Heart right ventricle (tissue), 16 donors: ENCODE measurements at regions not wholly inside any gene's neighbourhood (a gene's known extent, or its start where the extent isn't known, plus 50 kb on each side); places are given as distances from the start of the nearest gene placed in this dataset.

Source experiments
- ATAC-seq, 8 donors: fragments of 200-7000 bp; cut with Tn5 transposase; one replicate each; pipeline ENCODE4 v1.9.1; 2020; ENCODE audit warnings: mild to moderate bottlenecking in 8 of 8, moderate library complexity in 8 of 8, moderate number of reproducible peaks in 1 of 8
- DNase-seq, 2 donors: peaks; one replicate each; pipeline ENCODE4 v3.0.0-alpha.2; 2020
- H3K27ac ChIP-seq, 10 donors: fragments of 200-600 bp; sonication (generic) in 2 of 10; one replicate each; pipeline versions ENCODE4 v1.5.0 to v1.8.0; 2020 to 2022; ENCODE audit warnings: mild to moderate bottlenecking in 3 of 10
- H3K27me3 ChIP-seq, 7 donors: fragments of 200-600 bp; one replicate each; pipeline ENCODE4 v1.8.0; 2021 to 2022; ENCODE audit warnings: mild to moderate bottlenecking in 2 of 7
- H3K36me3 ChIP-seq, 9 donors: fragments of 200-600 bp; sonication (generic) in 1 of 9; one replicate each; pipeline versions ENCODE4 v1.5.0 to v1.8.0; 2020 to 2022; ENCODE audit warnings: mild to moderate bottlenecking in 2 of 9
- H3K4me1 ChIP-seq, 9 donors: fragments of 200-600 bp; sonication (generic) in 1 of 9; one replicate each; pipeline versions ENCODE4 v1.5.0 to v1.8.0; 2020 to 2022; ENCODE audit warnings: mild to moderate bottlenecking in 4 of 9
- H3K4me3 ChIP-seq, 10 donors: fragments of 200-600 bp; sonication (generic) in 2 of 10; one replicate each; pipeline versions ENCODE4 v1.5.0 to v1.8.0; 2020 to 2022; ENCODE audit warnings: mild to moderate bottlenecking in 7 of 10, moderate library complexity in 2 of 10
- H3K9me3 ChIP-seq, 11 donors: fragments of 200-600 bp in 10 of 11; sonication (generic) in 2 of 11; one replicate each; pipeline versions ENCODE4 v1.5.0 to v1.8.0; 2013 to 2022; ENCODE audit warnings: mild to moderate bottlenecking in 2 of 11, control low read depth in 1 of 11, moderate library complexity in 1 of 11
- WGBS, 2 donors: extraction: QIAGEN DNeasy Blood & Tissue Kit; methylation state at CpG; one replicate each; pipeline ENCODE4 v1.1.7; 2013; ENCODE audit warnings: inconsistent platforms in 1 of 2; 5-methylcytosine and 5-hydroxymethylcytosine counted together
- intact Hi-C, 10 donors: fragments of 100-400 bp; cut with DNase I; formaldehyde crosslinking; loops; one replicate each; pipeline versions ENCODE4 v1.11.1 to v1.14.2; 2022
- TF ChIP-seq, protein P1 (sequence below), 9 donors: fragments of 200-600 bp; sonication (generic) in 2 of 9; IDR thresholded peaks; one replicate each; pipeline versions ENCODE4 v1.5.0 to v1.8.0; 2021 to 2022; ENCODE audit warnings: antibody characterized with exemption in 9 of 9, mild to moderate bottlenecking in 5 of 9, moderate library complexity in 1 of 9
- donor health status: Arrhythmogenic right ventricular cardiomyopathy.
- donor health status: ischemic (EF 13 %, LVEDD 7.1; RV severe dilation, severe dysfunction).
- donor health status: healthy with polysubstance abuse.
- donor health status: DM: no; HTN: yes; CAD: no.
- donor health status: DM: no; HTN: no; CAD: no.
- donor health status: ischemic (EF 25% LVEDD 6.9; RV normal size, moderate dysfunction).
- donor health status: ischemic (EF 25% LVEDD 5.7; RV mildly dilated, moderate dysfunction).
- donor health status: healthy.
- donor health status: DM: yes; HTN: yes; CAD: no.
- donor health status: Ischemic cardiomyopathy.
- donor health status: ischemic (EF 35%, LVEDD 5.7; RV mildly dilated, moderate dysfunction).
- donor health status: nonischemic (EF 11% LVEDD 7.7; RV severe dilation, severe dysfunction).
- donor health status: DM: yes; HTN: yes; CAD: no.
- donor health status: PGD.
- donor health status: ischemic (EF 29% LVEDD 5.4; RV normal size, mild dysfunction).
- donor health status: nonischemic (EF 23%, LVEDD 6.1; RV moderate dilation, normal function).

DNA sequence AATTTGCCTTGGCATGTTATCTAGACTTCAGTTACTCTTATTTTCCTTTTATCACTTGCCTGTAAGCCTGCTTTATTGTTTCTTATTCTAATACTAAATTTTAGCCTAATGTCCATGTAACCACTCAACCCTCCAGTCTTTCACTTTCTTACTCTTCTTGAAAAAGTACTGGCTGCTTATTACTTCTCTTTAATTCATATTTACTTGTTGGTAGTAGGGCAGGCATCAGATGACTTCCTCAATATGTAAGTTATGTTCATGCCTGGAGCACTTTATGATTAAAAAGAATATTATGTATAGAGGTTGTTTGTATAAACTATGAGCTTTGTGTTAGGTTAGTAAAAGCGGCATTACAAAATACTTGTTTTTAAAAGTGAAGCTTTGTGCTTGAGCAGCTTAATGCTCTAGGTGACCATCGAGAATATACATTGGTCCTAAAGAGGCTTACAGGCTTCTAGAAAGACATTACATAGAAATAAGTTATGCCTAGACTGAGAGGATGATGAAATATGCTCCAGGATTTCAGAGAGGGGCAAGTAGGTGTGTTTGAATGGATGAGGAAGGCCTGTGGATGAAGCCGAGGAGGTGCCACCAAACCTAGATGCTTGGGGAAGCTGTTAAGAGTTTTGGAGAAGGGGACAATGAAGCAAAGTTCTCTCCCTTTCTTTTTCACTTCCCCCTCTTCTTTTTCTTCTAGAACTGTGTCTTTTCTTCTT lies 207.1 kb upstream of the HDAC9 start:
- no peaks in the 10 kb centered on the region for H3K9me3 ChIP-seq
- ATAC-seq: no peak
- H3K27ac ChIP-seq: no peak overlapping the region
- DNase-seq: no peak
- no peaks in the 10 kb centered on the region for H3K36me3 ChIP-seq
- TF ChIP-seq, protein P1, sequence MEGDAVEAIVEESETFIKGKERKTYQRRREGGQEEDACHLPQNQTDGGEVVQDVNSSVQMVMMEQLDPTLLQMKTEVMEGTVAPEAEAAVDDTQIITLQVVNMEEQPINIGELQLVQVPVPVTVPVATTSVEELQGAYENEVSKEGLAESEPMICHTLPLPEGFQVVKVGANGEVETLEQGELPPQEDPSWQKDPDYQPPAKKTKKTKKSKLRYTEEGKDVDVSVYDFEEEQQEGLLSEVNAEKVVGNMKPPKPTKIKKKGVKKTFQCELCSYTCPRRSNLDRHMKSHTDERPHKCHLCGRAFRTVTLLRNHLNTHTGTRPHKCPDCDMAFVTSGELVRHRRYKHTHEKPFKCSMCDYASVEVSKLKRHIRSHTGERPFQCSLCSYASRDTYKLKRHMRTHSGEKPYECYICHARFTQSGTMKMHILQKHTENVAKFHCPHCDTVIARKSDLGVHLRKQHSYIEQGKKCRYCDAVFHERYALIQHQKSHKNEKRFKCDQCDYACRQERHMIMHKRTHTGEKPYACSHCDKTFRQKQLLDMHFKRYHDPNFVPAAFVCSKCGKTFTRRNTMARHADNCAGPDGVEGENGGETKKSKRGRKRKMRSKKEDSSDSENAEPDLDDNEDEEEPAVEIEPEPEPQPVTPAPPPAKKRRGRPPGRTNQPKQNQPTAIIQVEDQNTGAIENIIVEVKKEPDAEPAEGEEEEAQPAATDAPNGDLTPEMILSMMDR (IDR thresholded peaks at IDR 0.05): no peak
- peaks cover 0 to 45% (median 15%) of the 10 kb centered on the region in 9 donors for H3K4me1 ChIP-seq
- no peaks in the 10 kb centered on the region for H3K27me3 ChIP-seq
- intact Hi-C loops: no loop called here
- H3K4me3 ChIP-seq: no peak overlapping the region
- 94 to 98% methylated on average over 3 of the region's 3 CpGs for WGBS, 2 donors

- no peak for DNase-seq
Observed at GRCh38 chr7:18289788-18290187, 205.8 kb upstream of the HDAC9 start.

DNA sequence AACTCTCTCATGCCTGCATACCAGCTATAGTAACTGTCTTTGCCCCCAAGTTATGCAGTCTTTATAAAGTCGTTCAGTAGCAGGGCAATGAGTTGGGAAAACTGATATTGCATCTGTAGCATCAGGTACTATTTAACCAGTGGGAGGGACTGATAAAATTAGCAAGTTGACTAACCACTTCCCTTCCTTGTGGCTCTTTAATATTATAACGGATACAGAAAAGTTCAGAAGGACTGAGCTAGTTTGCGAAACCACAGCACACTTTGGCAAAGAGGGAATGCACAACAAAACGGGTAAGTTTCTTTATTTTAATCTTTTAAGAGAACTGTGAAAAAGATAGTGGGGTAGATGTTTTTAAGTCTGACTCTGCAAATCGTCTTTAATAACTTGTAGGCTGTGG lies 205.3 kb upstream of the HDAC9 start:
- peak in 3 of 8 donors; percentile 27 to 60 (median 33) for ATAC-seq
- WGBS, 2 donors: 15 to 16% methylated on average over 5 of the region's 5 CpGs
- intact Hi-C loops: loop anchor here in 3 of 10 donors (10.0 kb wide), 3 partner anchors 65 to 225 kb away; no protein-coding TSS in a partner anchor

More at GRCh38 chr7:18289788-18290187, 205.8 kb upstream of the HDAC9 start:
- Histone ChIP-seq H3K9me3 (no peaks in the 10 kb centered on the region), H3K4me1 (peaks cover 0 to 50% (median 15%) of the 10 kb centered on the region in 9 donors), H3K4me3 (peak overlapping the region in 4 of 10 donors; percentile 2 to 35 (median 18)), H3K27me3 (no peaks in the 10 kb centered on the region), H3K36me3 (no peaks in the 10 kb centered on the region), H3K27ac (no peak overlapping the region)
- peak in 1 of 8 donors; percentile 39 for ATAC-seq
- WGBS, 2 donors: 17 to 19% methylated on average over 4 of the region's 4 CpGs
- intact Hi-C loops: loop anchor here in 3 of 10 donors (10.0 kb wide), 3 partner anchors 65 to 225 kb away; no protein-coding TSS in a partner anchor
- TF ChIP-seq, protein P1 (IDR thresholded peaks at IDR 0.05): no peak

DNA sequence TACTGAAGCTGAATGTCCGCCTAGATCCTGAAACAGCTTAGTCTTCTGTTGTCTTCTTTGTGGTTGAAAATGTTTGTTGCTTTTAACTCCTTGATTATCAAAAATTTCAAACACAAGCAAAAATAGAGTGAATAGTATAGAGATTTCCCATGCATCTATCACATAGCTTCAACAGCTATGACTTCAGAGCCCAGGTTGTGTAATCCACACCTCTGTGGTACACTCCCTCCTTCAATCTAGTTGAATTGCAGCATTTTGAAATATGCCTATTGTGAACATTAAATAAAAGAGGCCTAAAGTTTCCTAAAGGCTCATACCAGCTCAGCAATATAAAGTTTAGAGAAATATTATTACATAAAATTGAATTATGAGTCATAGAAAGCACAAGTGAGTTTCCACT lies 204.7 kb upstream of the HDAC9 start:
- peak overlapping the region in 1 of 10 donors; percentile 21 for H3K27ac ChIP-seq
- H3K27me3 ChIP-seq: no peaks in the 10 kb centered on the region
- peaks cover 0 to 56% (median 15%) of the 10 kb centered on the region in 9 donors for H3K4me1 ChIP-seq
- H3K4me3 ChIP-seq: peak overlapping the region in 6 of 10 donors; percentile 2 to 35 (median 26)
- intact Hi-C loops: loop anchor here in 3 of 10 donors (10.0 kb wide), 3 partner anchors 66 to 226 kb away; no protein-coding TSS in a partner anchor
- H3K36me3 ChIP-seq: no peaks in the 10 kb centered on the region
- TF ChIP-seq, protein P1 (IDR thresholded peaks at IDR 0.05): no peak
- H3K9me3 ChIP-seq: no peaks in the 10 kb centered on the region
- ATAC-seq (no peak), DNase-seq (no peak)
- WGBS, 2 donors: 75 to 76% methylated on average over 1 of the region's 1 CpG

More for the DNA sequence above, 205.3 kb upstream of the HDAC9 start:
- TF ChIP-seq, protein P1 (IDR thresholded peaks at IDR 0.05): no peak
- peak overlapping the region in 7 of 10 donors; percentile 2 to 35 (median 24) for H3K4me3 ChIP-seq
- peaks cover 0 to 53% (median 15%) of the 10 kb centered on the region in 9 donors for H3K4me1 ChIP-seq
- no peaks in the 10 kb centered on the region for H3K36me3 ChIP-seq
- DNase-seq: no peak
- no peaks in the 10 kb centered on the region for H3K27me3 ChIP-seq
- peak overlapping the region in 1 of 10 donors; percentile 21 for H3K27ac ChIP-seq
- no peaks in the 10 kb centered on the region for H3K9me3 ChIP-seq
